ENCODE measurements at regions not wholly inside any gene's neighbourhood (a gene's known extent, or its start where the extent isn't known, plus 50 kb on each side); places are given as distances from the start of the nearest gene placed in this dataset.
A peak's percentile ranks its signal among the peaks of the same experiment; 100 is the strongest.

- FAIRE-seq, result peak; percentile 59
These were observed 431.4 kb downstream of the FGF9 start for GRCh38 chr13:22102271-22102670.

GRCh38 chr13:22103046-22104027, 432.5 kb downstream of the FGF9 start:
- no peak for FAIRE-seq

GRCh38 chr13:22106058-22106457, 435.2 kb downstream of the FGF9 start:
- no peak for FAIRE-seq

- no peak for FAIRE-seq
These were observed 436.7 kb downstream of the FGF9 start for GRCh38 chr13:22107549-22107948.

GRCh38 chr13:22108283-22108942, 437.5 kb downstream of the FGF9 start:
- peak; percentile 58 for FAIRE-seq

GRCh38 chr13:22108979-22109378, 438.1 kb downstream of the FGF9 start:
- FAIRE-seq, result no peak

GRCh38 chr13:22110368-22110767, 439.5 kb downstream of the FGF9 start:
- no peak for FAIRE-seq

- no peak for FAIRE-seq
These were observed 440.4 kb downstream of the FGF9 start for GRCh38 chr13:22111152-22111783.

GRCh38 chr13:22111961-22112360, 441.1 kb downstream of the FGF9 start:
- FAIRE-seq, result no peak

- FAIRE-seq, result no peak
These were observed 442.3 kb downstream of the FGF9 start for GRCh38 chr13:22112956-22113745.

- peak; percentile 53 for FAIRE-seq
These were observed 443.9 kb downstream of the FGF9 start for GRCh38 chr13:22114630-22115311.

GRCh38 chr13:22118158-22118557, 447.3 kb downstream of the FGF9 start:
- FAIRE-seq, result no peak

- FAIRE-seq, result no peak
These were observed 449.8 kb downstream of the FGF9 start for GRCh38 chr13:22120646-22121045.

- no peak for FAIRE-seq
These were observed 450.4 kb downstream of the FGF9 start for GRCh38 chr13:22121146-22121739.

GRCh38 chr13:22126433-22127021, 455.7 kb downstream of the FGF9 start:
- FAIRE-seq, result no peak

- no peak for FAIRE-seq
These were observed 456.6 kb downstream of the FGF9 start for GRCh38 chr13:22127277-22128164.

- no peak for FAIRE-seq
These were observed 457.9 kb downstream of the FGF9 start for GRCh38 chr13:22128441-22129408.

- FAIRE-seq, result no peak
These were observed 459.4 kb downstream of the FGF9 start for GRCh38 chr13:22130254-22130653.

- no peak for FAIRE-seq
These were observed 463.4 kb downstream of the FGF9 start for GRCh38 chr13:22134261-22134660.

Data from endometrium (tissue), 2 donors.